Activated CD8-positive, alpha-beta memory T cell treated with anti-CD3 and anti-CD28 coated beads, Interleukin-2, amount 10 ng/mL, durations not matched to agents 7 days and 5 days (primary cell): ENCODE measurements at regions not wholly inside any gene's neighbourhood (a gene's known extent, or its start where the extent isn't known, plus 50 kb on each side); places are given as distances from the start of the nearest gene placed in this dataset.
A peak's percentile ranks its signal among the peaks of the same experiment; 100 is the strongest.

ENCODE experiments used
- ATAC-seq: fragments of 150-1000 bp; cut with Tn5 transposase; one replicate; pipeline ENCODE4 v1.10.0; 2021; ENCODE audit warnings: moderate library complexity
- CTCF ChIA-PET: fragments of 350-600 bp; sonication (Branson Sonifier 250); formaldehyde crosslinking; loops from one replicate; lab custom pipeline; 2021; ENCODE audit warnings: antibody characterized with exemption; lab: Charles Lee
- DNase-seq: peaks from one replicate; pipeline ENCODE4 v3.0.0-alpha.2; 2020
- H3K27ac Mint-ChIP-seq: one replicate; pipeline ENCODE4 v1.8.0; 2021; ENCODE audit warnings: mild to moderate bottlenecking, mixed read lengths
- H3K27me3 Mint-ChIP-seq: one replicate; pipeline ENCODE4 v1.8.0; 2021; ENCODE audit warnings: mixed read lengths
- H3K36me3 Mint-ChIP-seq: one replicate; pipeline ENCODE4 v1.8.0; 2021; ENCODE audit warnings: mild to moderate bottlenecking, mixed read lengths
- H3K4me1 Mint-ChIP-seq: one replicate; pipeline ENCODE4 v1.8.0; 2021; ENCODE audit warnings: mixed read lengths
- H3K4me3 Mint-ChIP-seq: one replicate; pipeline ENCODE4 v1.8.0; 2021; ENCODE audit warnings: mild to moderate bottlenecking, moderate library complexity, mixed read lengths
- H3K9me3 Mint-ChIP-seq: one replicate; pipeline ENCODE4 v1.8.0; 2022; ENCODE audit warnings: low read depth, mixed read lengths

DNA sequence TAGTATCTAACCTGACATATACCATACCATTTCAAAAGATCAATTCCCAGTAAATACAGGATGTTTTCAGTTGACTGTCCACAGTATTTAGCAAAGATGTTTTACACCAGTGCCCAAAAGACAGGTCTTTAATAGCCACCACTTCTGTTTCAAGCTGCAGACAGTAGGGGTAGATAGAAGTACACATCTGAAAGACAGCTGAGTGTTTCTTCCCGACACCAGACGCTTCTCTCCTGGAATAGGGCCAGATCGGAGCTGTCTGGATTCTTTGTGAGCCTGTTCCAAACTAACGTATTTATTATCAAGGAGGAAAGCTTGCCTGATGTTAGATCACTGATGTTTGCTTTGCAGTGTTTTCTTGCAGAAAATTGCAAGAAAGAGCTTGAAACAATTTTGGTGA lies 136.1 kb upstream of the RBMS3 start:
- Mint-ChIP-seq H3K4me1 (no peaks in the 10 kb centered on the region), H3K36me3 (no peaks in the 10 kb centered on the region), H3K9me3 (peaks cover 4% of the 10 kb centered on the region), H3K4me3 (no peak overlapping the region), H3K27ac (no peak overlapping the region), H3K27me3 (no peaks in the 10 kb centered on the region)
- CTCF ChIA-PET: no interaction called here
- DNase-seq (no peak), ATAC-seq (no peak)

DNA sequence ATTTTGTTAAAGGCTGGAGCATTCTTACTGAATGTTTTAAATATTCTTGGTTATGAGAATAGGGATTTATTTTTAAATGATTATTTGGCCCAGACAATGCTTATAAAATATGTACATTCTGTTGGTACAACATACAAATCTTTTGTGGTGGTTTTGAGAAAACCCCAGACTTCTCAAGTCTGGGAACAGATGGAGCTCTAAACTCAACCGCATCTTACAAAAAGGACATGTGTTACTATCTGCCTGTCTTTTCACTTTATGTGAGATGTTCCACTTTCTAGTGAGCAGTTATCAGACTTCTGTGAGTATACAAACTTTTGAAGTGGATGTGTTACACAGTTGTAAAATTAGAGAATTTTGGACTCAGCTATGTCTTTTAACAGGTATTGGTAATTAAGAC lies 135.5 kb upstream of the RBMS3 start:
- no peaks in the 10 kb centered on the region for H3K27me3 Mint-ChIP-seq
- peaks cover 4% of the 10 kb centered on the region for H3K9me3 Mint-ChIP-seq
- no peaks in the 10 kb centered on the region for H3K4me1 Mint-ChIP-seq
- H3K4me3 Mint-ChIP-seq: no peak overlapping the region
- DNase-seq (no peak), ATAC-seq (no peak)
- no peaks in the 10 kb centered on the region for H3K36me3 Mint-ChIP-seq
- no peak overlapping the region for H3K27ac Mint-ChIP-seq
- CTCF ChIA-PET: no interaction called here

- Mint-ChIP-seq H3K9me3 (peaks cover 9% of the 10 kb centered on the region), H3K4me3 (no peak overlapping the region), H3K36me3 (no peaks in the 10 kb centered on the region), H3K4me1 (peaks cover 10% of the 10 kb centered on the region), H3K27me3 (peaks cover 5% of the 10 kb centered on the region), H3K27ac (no peak overlapping the region)
- CTCF ChIA-PET: no interaction called here
- ATAC-seq: no peak
- no peak for DNase-seq
Measured at GRCh38 chr3:29152379-29152778, 128.5 kb upstream of the RBMS3 start.

GRCh38 chr3:29153811-29154210 lies 127.1 kb upstream of the RBMS3 start:
- Mint-ChIP-seq H3K9me3 (peaks cover 9% of the 10 kb centered on the region), H3K27ac (no peak overlapping the region), H3K36me3 (no peaks in the 10 kb centered on the region), H3K4me3 (no peak overlapping the region), H3K27me3 (peaks cover 5% of the 10 kb centered on the region), H3K4me1 (peaks cover 10% of the 10 kb centered on the region)
- ATAC-seq (peak; percentile 51), DNase-seq (peak; percentile 76)
- CTCF ChIA-PET: no interaction called here

GRCh38 chr3:29156086-29156715 lies 124.7 kb upstream of the RBMS3 start:
- no peaks in the 10 kb centered on the region for H3K36me3 Mint-ChIP-seq
- no peak overlapping the region for H3K27ac Mint-ChIP-seq
- DNase-seq (no peak), ATAC-seq (no peak)
- peaks cover 5% of the 10 kb centered on the region for H3K27me3 Mint-ChIP-seq
- H3K9me3 Mint-ChIP-seq: peaks cover 5% of the 10 kb centered on the region
- no peak overlapping the region for H3K4me3 Mint-ChIP-seq
- peaks cover 10% of the 10 kb centered on the region for H3K4me1 Mint-ChIP-seq
- CTCF ChIA-PET: no interaction called here

DNA sequence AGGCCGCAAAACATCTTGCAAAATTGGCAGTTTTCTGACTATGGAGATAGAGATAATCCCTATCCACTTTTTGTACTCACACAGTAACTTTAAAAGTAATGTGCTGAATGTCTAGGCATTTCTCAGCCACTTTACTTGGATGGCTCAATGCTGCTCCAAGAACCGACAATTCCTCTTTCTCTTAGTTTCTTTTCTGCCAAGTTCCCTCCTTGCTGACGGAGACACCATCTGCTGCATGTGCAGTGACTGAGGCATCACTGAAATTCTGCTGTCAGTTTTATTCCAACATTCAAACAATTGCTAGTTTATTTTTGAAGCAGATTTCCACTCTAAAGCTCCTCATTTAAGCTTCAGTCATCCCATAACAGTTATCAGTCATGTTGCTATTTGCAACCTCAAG lies 116.0 kb upstream of the RBMS3 start:
- Mint-ChIP-seq H3K27me3 (no peaks in the 10 kb centered on the region), H3K9me3 (peaks cover 4% of the 10 kb centered on the region), H3K4me1 (no peaks in the 10 kb centered on the region), H3K36me3 (no peaks in the 10 kb centered on the region), H3K4me3 (no peak overlapping the region), H3K27ac (no peak overlapping the region)
- DNase-seq (no peak), ATAC-seq (no peak)
- CTCF ChIA-PET: no interaction called here

DNA sequence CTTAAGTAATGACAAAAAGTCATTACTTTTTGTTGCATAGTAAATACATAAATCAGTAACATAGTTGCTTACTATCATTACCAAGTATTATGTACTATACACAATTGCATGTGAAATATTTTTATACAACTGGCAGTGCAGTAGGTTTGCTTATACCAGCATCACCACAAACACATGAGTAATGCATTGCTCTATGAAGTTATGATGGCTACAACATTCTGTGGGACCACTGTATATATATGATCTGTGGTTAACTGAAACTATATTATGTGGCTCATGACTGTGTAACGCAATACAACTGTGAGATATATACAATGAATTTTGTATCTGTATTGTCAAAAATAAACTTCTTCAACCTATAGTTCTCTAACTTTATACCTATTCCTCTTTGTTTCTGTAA lies 113.7 kb upstream of the RBMS3 start:
- no peak for ATAC-seq
- CTCF ChIA-PET: no interaction called here
- Mint-ChIP-seq H3K9me3 (peaks cover 4% of the 10 kb centered on the region), H3K36me3 (no peaks in the 10 kb centered on the region), H3K27ac (no peak overlapping the region), H3K27me3 (no peaks in the 10 kb centered on the region), H3K4me1 (peaks cover 8% of the 10 kb centered on the region), H3K4me3 (no peak overlapping the region)
- no peak for DNase-seq

DNA sequence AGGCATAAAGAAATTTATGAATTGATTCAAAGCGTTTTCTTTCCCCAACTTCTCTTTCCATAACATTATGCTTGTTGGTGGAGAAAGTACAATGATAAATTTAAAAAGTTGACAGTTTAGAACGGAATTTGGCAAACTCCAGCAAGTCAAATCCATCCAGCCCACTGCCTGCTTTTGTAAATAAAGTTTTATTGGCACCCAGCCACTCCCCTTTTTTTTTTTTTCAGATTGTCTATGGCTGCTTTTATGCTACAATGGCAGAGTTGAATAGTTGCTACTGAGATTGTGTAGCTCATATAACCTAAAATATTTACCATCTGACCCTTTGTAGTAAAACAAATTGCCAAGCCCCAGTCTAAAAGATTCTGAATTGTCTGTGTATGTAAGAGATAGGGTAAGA lies 112.8 kb upstream of the RBMS3 start:
- no peak for ATAC-seq
- peaks cover 2% of the 10 kb centered on the region for H3K9me3 Mint-ChIP-seq
- H3K27ac Mint-ChIP-seq: no peak overlapping the region
- CTCF ChIA-PET: no interaction called here
- no peak overlapping the region for H3K4me3 Mint-ChIP-seq
- no peak for DNase-seq
- no peaks in the 10 kb centered on the region for H3K27me3 Mint-ChIP-seq
- H3K4me1 Mint-ChIP-seq: peaks cover 8% of the 10 kb centered on the region
- no peaks in the 10 kb centered on the region for H3K36me3 Mint-ChIP-seq

DNA sequence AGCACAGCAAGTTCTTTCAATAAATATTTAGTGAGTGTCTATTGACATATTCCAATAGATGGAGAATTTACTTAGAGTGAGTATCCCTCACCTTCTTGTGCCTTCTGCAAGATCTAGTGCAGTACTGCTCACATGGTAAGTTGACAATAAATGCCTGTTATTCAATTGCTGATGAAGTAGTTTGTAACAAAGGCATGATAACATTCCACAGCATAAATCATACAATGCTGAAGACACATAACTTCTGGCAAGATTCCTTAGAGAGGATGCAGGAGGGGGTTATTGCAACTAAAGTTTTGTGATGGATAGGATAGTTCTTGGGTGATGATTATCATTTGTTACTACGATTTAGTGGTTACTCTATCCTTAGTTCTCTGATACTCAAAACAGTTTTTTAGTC lies 112.2 kb upstream of the RBMS3 start:
- DNase-seq: no peak
- H3K27ac Mint-ChIP-seq: no peak overlapping the region
- peaks cover 8% of the 10 kb centered on the region for H3K4me1 Mint-ChIP-seq
- ATAC-seq: no peak
- H3K36me3 Mint-ChIP-seq: no peaks in the 10 kb centered on the region
- H3K9me3 Mint-ChIP-seq: peaks cover 2% of the 10 kb centered on the region
- no peak overlapping the region for H3K4me3 Mint-ChIP-seq
- CTCF ChIA-PET: no interaction called here
- H3K27me3 Mint-ChIP-seq: no peaks in the 10 kb centered on the region

DNA sequence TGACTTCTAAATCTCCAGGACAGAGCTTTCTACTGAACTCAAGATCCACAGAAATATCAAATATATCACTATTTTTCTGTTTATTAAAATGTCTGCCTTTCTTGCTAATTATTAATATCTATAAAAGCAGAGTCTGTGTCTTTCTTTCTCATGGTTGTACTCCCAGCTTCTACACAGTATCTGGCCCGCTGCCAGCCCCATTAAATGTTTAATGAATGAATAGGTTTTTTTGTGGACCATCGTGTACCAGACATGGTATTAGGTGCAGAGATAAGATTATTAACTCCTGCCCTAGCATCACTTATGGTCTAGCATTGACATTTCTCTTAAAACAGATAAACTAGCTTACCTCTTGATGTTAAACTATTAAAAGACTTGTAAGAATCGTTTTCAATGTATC lies 111.4 kb upstream of the RBMS3 start:
- DNase-seq (no peak), ATAC-seq (no peak)
- peaks cover 8% of the 10 kb centered on the region for H3K4me1 Mint-ChIP-seq
- peaks cover 2% of the 10 kb centered on the region for H3K9me3 Mint-ChIP-seq
- H3K27me3 Mint-ChIP-seq: no peaks in the 10 kb centered on the region
- no peak overlapping the region for H3K27ac Mint-ChIP-seq
- CTCF ChIA-PET: no interaction called here
- H3K36me3 Mint-ChIP-seq: no peaks in the 10 kb centered on the region
- H3K4me3 Mint-ChIP-seq: no peak overlapping the region

DNA sequence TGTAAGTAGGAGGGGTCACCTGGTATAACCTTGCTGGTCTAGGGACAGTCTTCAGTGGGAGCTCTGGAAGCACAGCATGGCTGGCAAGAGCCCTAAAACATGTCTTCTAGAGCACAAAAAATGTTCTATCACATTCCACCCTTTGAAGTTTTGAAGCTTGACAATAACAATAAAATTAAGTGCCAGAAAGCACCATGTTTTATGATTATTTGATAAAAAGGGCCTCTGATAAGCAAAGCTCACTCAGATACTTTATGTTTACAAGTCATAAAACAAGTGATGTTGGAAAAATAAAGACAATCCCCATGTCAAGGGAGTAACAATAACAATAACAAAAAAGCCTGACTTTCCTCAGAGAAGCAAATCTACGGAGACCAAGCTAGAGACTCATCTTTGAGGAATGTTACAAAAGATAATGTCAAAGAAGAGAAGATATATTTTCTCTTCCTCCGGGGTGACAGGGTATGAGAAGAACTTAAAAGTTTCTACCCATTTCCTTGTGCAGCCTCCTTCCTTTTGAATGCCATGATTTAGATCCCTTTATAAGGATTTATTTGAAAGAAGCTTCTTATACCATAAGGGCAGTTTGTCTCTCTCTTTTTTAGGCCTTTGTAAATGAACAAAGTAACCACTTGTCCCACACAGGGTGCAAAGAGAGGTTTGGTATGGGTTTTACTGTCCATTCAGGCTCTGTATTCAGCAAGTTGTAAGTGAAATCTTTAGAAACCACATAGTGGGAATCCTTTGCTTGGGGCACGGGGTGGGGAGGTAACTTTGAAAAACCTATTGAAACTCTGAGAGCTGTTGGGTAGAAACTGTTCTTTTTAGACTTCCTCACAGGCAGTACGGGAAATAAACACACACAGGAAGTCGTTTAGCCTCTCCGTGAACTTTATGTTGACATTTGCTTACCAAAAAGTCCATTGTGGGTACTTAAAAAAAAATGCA lies 109.6 kb upstream of the RBMS3 start:
- no peak for ATAC-seq
- CTCF ChIA-PET: no interaction called here

GRCh38 chr3:29176501-29176900 lies 104.4 kb upstream of the RBMS3 start:
- Mint-ChIP-seq H3K27ac (no peak overlapping the region), H3K27me3 (no peaks in the 10 kb centered on the region), H3K9me3 (peaks cover 4% of the 10 kb centered on the region), H3K36me3 (no peaks in the 10 kb centered on the region), H3K4me1 (peaks cover 4% of the 10 kb centered on the region), H3K4me3 (no peak overlapping the region)
- CTCF ChIA-PET: no interaction called here
- DNase-seq (no peak), ATAC-seq (no peak)

More for the DNA sequence above, 109.6 kb upstream of the RBMS3 start:
- Mint-ChIP-seq H3K4me3 (no peak overlapping the region), H3K9me3 (peaks cover 2% of the 10 kb centered on the region), H3K4me1 (peaks cover 8% of the 10 kb centered on the region), H3K27ac (no peak overlapping the region), H3K36me3 (no peaks in the 10 kb centered on the region), H3K27me3 (no peaks in the 10 kb centered on the region)
- no peak for DNase-seq

DNA sequence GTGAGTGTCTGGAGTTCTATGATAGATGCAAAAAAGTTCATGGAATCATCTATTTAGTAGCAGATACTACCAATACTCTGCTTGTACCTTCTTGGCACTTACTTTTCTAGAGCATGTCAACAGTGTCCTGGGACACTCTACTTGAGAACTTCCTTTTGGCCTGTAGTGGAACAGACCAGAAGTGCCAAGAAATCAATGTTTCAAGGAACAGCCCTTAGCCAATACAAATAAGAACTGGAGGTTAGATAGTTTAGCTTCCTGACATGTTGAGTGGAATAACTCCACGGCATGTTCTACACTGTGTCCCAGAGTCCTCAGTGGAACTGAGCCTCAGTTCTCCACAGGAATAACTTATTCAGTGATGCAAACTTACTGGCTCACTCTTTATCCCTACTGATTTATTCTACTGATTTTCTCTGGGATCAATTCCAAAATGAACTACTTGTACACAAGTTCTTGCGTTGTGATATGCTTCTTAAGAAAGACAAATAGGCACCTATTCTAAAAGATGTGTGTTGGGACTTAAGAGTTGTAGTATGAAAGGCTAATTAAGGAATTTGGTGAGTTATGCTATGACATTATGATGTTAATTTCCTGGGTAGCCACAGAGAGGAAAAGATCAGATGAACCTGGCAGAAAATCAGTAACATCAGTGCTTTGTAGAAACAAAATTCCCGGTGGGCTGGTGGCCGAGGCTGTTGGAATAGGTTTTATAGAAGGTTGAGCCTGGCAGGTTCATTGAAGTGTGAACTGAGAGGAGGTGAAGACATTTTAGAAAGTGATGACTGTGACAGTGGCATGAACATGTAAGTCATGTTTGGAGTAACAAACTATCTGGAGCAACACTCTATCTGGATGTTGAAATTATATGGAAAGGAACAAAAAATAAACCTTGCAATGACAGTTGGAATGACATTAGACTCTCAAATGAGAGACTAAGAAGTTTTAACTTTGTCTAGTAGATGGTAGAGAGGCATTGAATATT lies 101.8 kb upstream of the RBMS3 start:
- CTCF ChIA-PET: no interaction called here
- ATAC-seq (no peak), DNase-seq (no peak)
- no peak overlapping the region for H3K4me3 Mint-ChIP-seq
- no peaks in the 10 kb centered on the region for H3K27me3 Mint-ChIP-seq
- H3K4me1 Mint-ChIP-seq: peaks cover 5% of the 10 kb centered on the region
- H3K27ac Mint-ChIP-seq: no peak overlapping the region
- peaks cover 4% of the 10 kb centered on the region for H3K9me3 Mint-ChIP-seq
- no peaks in the 10 kb centered on the region for H3K36me3 Mint-ChIP-seq
